Urothelium cell line (cell line): ENCODE measurements at regions not wholly inside any gene's neighbourhood (a gene's known extent, or its start where the extent isn't known, plus 50 kb on each side); places are given as distances from the start of the nearest gene placed in this dataset.
A peak's percentile ranks its signal among the peaks of the same experiment; 100 is the strongest.

Source experiments
- DNase-seq: peaks from one replicate; pipeline ENCODE4 v3.0.0; 2011; ENCODE audit warnings: low spot score, mixed read lengths
- FAIRE-seq: peaks from 2 replicates; lab custom pipeline; 2011; peaks lifted over from hg19 to GRCh38; lab: Jason Lieb, UNC

GRCh38 chr13:109900320-109900719 lies 113.9 kb upstream of the IRS2 start:
- DNase-seq (no peak), FAIRE-seq (no peak)

- DNase-seq (no peak), FAIRE-seq (no peak)
Observed at GRCh38 chr13:109899748-109900147, 113.4 kb upstream of the IRS2 start.

DNA sequence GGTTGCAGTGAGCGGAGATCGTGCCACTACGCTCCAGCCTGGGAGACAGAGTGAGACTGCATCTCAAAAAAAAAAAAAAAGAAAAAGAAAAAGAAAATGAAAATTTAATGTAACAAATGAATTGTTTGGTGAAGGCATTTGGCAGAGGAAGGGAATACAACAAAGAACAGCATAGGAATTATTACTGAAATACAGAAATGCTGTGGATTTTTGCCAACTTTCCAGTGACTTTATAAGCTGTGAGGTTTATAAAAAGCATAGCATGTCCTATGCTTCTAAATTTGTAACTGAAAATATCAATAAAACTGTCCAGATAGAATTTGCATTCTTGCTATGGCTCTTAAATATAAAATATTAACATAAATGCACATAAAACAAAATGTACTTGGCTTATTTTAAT lies 112.9 kb upstream of the IRS2 start:
- FAIRE-seq, result no peak
- no peak for DNase-seq

DNA sequence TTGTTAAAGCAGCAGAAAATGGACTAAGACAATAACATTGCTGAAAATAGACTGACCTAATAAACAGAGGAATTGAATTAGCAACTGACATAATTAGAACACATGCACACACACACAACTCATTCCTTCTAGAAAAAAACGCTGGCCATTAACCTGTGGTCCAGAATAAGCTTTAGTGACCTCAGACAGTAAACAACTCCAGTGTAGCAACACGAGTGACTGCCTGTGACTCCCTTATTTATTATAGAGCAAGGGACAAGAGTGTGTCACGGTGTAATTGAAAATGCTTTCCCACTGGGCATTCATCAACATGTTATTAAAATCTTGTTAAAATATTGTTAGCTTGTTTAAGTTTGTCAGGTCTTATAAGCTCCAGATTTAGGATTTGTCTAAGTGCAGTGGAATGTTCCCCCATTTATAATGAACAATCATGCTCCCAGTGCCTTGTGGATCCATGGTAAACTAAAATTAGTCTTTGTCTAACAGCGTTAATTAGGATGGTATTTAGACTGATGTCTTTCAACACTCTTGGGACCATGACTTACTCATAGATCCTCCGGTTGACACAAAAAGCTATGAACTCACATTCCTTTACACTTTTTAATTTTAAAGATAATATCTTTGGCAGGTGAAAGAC lies 111.7 kb upstream of the IRS2 start:
- FAIRE-seq, result no peak
- no peak for DNase-seq

- no peak for DNase-seq
- FAIRE-seq, result no peak
Observed at GRCh38 chr13:109892101-109892500, 105.7 kb upstream of the IRS2 start.

DNA sequence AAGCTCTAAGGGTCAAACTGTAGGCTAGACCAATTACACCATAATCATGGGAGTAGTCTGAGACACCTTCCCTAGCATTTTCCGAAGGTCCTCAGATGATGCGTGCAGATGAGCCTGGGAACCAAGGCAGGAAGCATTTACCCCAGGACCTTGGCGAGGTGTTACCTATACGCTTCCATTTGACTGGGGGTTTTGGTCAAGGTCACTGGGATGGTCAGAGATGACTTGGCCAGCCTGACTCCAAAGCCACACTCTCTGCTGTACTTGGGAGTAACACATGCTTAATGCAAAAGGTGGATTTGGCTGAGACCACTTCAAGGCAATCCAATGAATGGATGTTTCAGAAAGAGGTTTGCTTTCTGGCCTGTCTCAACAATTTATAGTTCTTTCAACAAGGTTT lies 98.9 kb upstream of the IRS2 start:
- no peak for DNase-seq
- no peak for FAIRE-seq

- FAIRE-seq, result no peak
- DNase-seq, result no peak
Observed at GRCh38 chr13:109884462-109884861, 98.1 kb upstream of the IRS2 start.

- FAIRE-seq (no peak), DNase-seq (no peak)
Observed at GRCh38 chr13:109883181-109884180, 97.1 kb upstream of the IRS2 start.

DNA sequence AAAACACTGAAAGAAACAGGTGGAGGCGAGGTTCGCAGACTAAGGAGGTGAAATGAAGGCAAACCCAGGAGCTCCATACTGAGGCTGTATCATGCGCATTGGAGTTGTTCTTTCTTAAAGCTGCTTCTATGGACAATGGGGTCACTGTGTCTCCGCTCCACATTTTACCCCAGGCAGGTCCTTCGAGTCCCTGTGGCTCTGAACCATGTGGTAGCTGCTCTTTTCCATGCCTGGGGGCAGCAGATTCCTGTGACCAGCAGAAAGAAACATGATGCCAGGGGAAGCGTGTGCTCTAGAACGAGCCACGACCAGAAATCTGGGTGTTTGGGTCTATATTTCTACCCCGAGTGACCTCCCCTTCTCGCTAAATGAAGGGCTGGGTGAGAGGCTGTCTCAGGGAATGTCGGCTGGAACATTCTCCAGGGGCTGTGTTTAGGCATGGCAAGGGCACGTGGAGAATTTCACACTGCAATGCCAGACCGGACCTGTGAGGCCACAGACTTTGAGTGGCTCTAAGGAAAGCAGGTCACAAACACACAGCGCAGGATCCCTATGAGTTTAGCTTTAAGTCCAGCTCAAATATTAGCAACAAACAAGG lies 95.7 kb upstream of the IRS2 start:
- FAIRE-seq (no peak), DNase-seq (no peak)

- no peak for DNase-seq
- FAIRE-seq, result no peak
Observed at GRCh38 chr13:109881347-109881725, 95.0 kb upstream of the IRS2 start.

DNA sequence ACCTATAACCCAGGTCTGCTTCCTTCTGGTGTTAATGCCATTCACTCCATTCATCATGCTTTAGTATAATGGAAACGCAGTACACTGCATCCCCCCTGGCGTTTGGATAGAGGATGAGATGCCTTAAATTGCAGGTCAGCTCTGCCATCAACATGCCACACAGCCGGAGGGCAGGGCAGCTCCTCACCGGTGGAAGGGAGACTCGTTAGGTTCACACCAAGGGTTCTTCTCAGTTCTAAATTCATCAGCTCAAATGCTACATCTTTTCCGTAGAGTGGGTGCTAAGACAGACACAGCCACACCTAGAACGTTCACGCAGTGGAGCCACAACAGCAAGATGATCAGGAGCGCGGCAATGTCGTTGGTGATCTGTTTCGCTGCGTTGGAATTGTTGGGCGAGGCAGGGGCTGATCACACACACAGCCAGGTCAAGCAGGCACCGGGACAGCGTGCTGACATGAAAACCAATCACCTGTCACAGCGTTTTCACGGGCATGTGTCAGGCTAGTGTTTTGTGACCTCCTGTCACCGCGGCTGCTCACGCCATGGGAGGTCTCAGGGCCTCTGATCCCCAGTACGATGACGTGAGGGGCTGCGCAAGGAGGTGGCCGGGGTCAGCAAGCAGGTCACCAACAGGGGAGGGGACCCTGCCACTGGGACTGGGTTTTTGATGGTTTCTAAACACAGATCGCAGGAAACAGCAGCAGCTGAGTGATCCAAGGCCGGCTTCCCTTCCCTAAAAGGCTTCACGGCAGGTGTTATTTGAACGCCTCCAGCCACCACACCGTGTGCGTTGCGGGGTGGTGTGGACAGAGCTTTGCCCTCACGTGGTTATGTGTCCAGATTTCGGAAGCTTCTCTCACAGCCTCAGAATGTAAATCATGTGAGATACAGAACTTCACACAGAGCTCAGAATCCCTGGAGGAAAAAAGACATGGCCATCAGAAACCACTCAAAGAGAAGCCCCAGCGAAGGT lies 94.3 kb upstream of the IRS2 start:
- DNase-seq, result no peak
- FAIRE-seq, result no peak

- no peak for DNase-seq
- no peak for FAIRE-seq
Observed at GRCh38 chr13:109879338-109879737, 93.0 kb upstream of the IRS2 start.

DNA sequence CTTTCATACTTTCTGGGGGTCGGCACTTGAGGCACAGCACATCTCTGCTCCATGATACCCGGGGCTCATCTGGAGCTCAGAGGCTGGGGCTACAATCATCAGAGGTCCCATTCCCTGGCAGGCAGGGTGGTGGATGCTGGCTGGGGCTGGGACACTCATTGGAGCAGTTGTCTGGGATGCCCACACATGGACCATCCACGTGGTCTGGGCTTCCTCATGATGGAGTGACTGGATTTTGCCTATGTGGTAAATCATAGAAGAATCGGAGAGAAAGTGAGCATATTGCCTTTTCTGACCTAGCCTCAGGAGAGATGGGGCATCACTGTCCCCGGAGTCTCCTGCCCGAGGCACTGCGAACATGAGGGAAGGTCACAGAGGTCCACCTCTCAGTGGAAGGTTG lies 91.4 kb upstream of the IRS2 start:
- DNase-seq (no peak), FAIRE-seq (no peak)

GRCh38 chr13:109875746-109876145 lies 89.4 kb upstream of the IRS2 start:
- FAIRE-seq (no peak), DNase-seq (no peak)

GRCh38 chr13:109874484-109875454 lies 88.4 kb upstream of the IRS2 start:
- FAIRE-seq, result no peak
- DNase-seq, result peak; percentile 53

- DNase-seq (no peak), FAIRE-seq (no peak)
Observed at GRCh38 chr13:109873351-109874123, 87.2 kb upstream of the IRS2 start.

DNA sequence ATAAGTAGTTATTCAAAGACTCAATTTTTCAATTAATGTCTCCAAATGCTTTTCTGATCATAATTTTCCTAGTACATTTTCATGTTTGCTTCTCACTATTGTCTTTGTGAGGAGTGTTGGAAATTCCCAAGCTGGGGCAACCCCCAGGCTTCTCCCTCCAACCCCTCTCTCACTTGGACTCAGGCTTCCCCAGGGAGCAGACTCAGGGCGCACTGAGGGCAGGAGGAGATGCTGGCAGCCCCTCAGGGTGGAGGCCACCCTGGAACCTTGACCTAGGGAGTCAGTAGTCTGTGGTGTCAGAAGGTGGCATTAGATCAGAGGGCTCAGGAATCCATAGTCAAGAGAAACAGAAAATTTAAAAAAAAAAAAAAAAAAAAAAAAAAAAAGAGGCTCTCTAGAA lies 86.5 kb upstream of the IRS2 start:
- DNase-seq (no peak), FAIRE-seq (no peak)

DNA sequence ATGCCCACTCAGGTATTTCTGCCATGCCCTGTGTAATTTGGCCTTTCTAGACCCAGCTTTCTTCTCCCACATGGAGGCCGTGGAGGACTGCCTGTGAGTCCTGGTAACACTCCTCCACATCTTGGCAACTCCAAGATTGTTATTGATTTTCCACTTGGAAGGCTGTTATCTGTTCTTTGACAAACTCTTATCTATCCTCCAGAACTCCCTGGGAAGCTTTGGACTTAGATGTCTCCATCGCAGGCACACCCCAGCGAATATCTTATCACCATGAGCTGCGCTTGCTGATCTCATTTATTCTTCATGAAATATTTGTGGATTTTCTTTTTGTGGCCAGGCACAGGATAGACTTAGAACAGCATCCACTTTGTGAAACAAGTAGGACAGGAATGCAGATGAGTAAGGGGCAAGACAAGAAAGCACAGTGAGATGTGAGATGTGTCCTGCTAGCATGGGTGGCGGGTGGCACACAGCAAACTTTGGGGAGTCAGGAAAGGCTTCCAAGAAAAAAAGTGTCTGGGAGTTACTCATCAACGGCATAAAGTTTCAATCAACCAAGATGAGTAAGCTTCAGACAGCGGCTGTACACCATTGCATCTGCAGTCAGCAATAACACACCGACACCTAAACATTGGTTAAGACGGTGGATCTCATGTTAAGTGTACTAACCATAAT lies 84.5 kb upstream of the IRS2 start:
- no peak for FAIRE-seq

More for the DNA sequence above, 84.5 kb upstream of the IRS2 start:
- peak; percentile 21 for DNase-seq
